GM19238 (cell line): ENCODE measurements at regions not wholly inside any gene's neighbourhood (a gene's known extent, or its start where the extent isn't known, plus 50 kb on each side); places are given as distances from the start of the nearest gene placed in this dataset.

Experiments used
- DNase-seq: peaks from one replicate; pipeline ENCODE4 v3.0.0; 2011; ENCODE audit warnings: low spot score; ENCODE audit not compliant: insufficient read length

- no peak for DNase-seq
These were observed 397.2 kb upstream of the DAB2 start for GRCh38 chr5:39822020-39822419.

GRCh38 chr5:39816866-39817265 lies 392.1 kb upstream of the DAB2 start:
- DNase-seq = no peak

- DNase-seq = no peak
These were observed 391.5 kb upstream of the DAB2 start for GRCh38 chr5:39816156-39816845.

GRCh38 chr5:39815711-39816110 lies 390.9 kb upstream of the DAB2 start:
- no peak for DNase-seq

- DNase-seq = no peak
These were observed 386.6 kb upstream of the DAB2 start for GRCh38 chr5:39811381-39811780.

GRCh38 chr5:39808656-39809055 lies 383.9 kb upstream of the DAB2 start:
- no peak for DNase-seq

- DNase-seq = no peak
These were observed 376.5 kb upstream of the DAB2 start for GRCh38 chr5:39801306-39801705.

- no peak for DNase-seq
These were observed 375.3 kb upstream of the DAB2 start for GRCh38 chr5:39800042-39800601.

GRCh38 chr5:39799242-39799641 lies 374.5 kb upstream of the DAB2 start:
- no peak for DNase-seq

GRCh38 chr5:39794513-39795210 lies 369.9 kb upstream of the DAB2 start:
- no peak for DNase-seq

- DNase-seq = no peak
These were observed 360.6 kb upstream of the DAB2 start for GRCh38 chr5:39785410-39785809.

GRCh38 chr5:39783756-39784421 lies 359.1 kb upstream of the DAB2 start:
- DNase-seq = no peak

- no peak for DNase-seq
These were observed 355.6 kb upstream of the DAB2 start for GRCh38 chr5:39780347-39780746.

GRCh38 chr5:39779831-39780230 lies 355.1 kb upstream of the DAB2 start:
- no peak for DNase-seq

- no peak for DNase-seq
These were observed 351.1 kb upstream of the DAB2 start for GRCh38 chr5:39775797-39776365.

GRCh38 chr5:39775086-39775796 lies 350.5 kb upstream of the DAB2 start:
- no peak for DNase-seq

GRCh38 chr5:39774605-39775004 lies 349.8 kb upstream of the DAB2 start:
- no peak for DNase-seq

GRCh38 chr5:39772307-39772706 lies 347.5 kb upstream of the DAB2 start:
- no peak for DNase-seq

GRCh38 chr5:39767916-39768315 lies 343.1 kb upstream of the DAB2 start:
- DNase-seq = no peak

- DNase-seq = no peak
These were observed 340.6 kb upstream of the DAB2 start for GRCh38 chr5:39765366-39765765.

GRCh38 chr5:39762761-39763160 lies 338.0 kb upstream of the DAB2 start:
- no peak for DNase-seq
